ENCODE measurements at regions not wholly inside any gene's neighbourhood (a gene's known extent, or its start where the extent isn't known, plus 50 kb on each side); places are given as distances from the start of the nearest gene placed in this dataset.

DNA sequence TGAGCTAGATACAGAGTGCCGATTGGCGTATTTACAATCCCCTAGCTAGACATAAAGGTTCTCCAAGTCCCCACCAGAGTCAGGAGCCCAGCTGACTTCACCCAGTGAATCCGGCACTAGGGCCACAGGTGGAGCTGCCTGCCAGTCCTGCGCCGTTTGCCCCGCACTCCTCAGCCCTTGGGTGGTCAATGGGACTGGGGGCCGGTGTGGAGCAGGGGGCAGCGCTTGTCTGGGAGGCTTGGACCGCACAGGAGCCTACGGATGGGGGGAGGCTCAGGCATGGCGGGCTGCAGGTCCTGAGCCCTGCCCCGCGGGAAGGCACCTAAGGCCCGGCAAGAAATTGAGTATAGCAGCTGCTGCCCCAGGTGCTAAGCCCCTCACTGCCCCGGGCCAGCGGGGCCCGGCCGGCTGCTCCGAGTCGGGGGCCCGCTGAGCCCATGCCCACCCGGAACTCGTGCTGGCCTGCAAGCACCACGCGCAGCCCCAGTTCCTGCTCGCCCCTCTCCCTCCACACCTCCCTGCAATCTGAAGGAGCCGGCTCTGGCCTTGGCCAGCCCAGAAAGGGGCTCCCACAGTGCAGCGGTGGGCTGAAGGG lies 1113.8 kb upstream of the LRRTM3 start:
- no peak for TF ChIP-seq EP300 (IDR thresholded peaks at IDR 0.05)
- TF ChIP-seq, protein P1, sequence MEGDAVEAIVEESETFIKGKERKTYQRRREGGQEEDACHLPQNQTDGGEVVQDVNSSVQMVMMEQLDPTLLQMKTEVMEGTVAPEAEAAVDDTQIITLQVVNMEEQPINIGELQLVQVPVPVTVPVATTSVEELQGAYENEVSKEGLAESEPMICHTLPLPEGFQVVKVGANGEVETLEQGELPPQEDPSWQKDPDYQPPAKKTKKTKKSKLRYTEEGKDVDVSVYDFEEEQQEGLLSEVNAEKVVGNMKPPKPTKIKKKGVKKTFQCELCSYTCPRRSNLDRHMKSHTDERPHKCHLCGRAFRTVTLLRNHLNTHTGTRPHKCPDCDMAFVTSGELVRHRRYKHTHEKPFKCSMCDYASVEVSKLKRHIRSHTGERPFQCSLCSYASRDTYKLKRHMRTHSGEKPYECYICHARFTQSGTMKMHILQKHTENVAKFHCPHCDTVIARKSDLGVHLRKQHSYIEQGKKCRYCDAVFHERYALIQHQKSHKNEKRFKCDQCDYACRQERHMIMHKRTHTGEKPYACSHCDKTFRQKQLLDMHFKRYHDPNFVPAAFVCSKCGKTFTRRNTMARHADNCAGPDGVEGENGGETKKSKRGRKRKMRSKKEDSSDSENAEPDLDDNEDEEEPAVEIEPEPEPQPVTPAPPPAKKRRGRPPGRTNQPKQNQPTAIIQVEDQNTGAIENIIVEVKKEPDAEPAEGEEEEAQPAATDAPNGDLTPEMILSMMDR (IDR thresholded peaks at IDR 0.05), result no peak
- TF ChIP-seq POLR2A (IDR thresholded peaks at IDR 0.05), result no peak
- TF ChIP-seq POLR2AphosphoS5 (IDR thresholded peaks at IDR 0.05), result no peak
